ENCODE measurements at regions not wholly inside any gene's neighbourhood (a gene's known extent, or its start where the extent isn't known, plus 50 kb on each side); places are given as distances from the start of the nearest gene placed in this dataset.
"Not testable (repeated sequence)": the region's sequence is repeated elsewhere in the genome, so short reads cannot be mapped to it uniquely, and the experiment has no call there.

DNA sequence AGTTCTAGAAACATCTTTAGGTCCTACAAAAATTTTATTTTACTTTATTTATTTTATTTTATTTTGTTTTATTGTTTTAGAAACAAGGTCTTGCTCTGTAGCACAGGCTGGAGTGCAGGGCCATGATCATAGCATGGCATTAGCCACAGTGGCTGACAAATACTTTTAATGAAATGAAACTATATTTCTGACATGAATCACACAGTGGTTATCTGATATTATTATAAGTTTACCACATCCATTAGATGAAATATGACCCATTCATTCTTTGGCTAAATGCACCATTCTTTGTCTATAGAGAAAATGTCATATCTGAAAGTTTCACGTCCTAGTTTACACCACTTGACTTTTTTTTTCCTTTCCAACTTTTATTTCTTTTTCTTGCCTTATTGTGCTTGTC lies 613.4 kb upstream of the ADAMTS5 start:
- no peak for DNase-seq

DNA sequence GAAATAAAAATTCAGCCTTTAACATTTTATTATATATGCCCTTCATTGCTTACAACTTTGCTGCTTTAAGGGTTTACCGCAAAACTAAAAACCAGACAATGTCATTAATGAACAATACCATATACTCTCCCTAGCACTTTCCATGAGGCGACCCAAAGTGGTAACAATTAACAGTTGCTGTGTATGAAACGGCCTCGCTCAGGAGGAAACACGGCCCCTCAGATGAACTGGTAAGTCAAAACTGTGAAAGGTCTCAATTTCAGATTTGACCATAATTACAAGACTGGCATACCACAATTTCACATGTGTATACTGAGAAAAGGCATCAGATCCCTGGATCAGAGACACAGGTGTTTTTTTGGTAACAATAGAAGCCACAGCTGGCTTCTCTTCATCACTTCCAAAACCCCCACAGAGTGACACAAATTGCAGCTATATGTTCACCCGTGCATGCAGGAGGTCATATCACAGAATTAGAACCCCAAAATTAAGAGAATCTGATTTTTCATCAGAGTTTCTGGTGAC lies 611.9 kb upstream of the ADAMTS5 start:
- DNase-seq: no peak

DNA sequence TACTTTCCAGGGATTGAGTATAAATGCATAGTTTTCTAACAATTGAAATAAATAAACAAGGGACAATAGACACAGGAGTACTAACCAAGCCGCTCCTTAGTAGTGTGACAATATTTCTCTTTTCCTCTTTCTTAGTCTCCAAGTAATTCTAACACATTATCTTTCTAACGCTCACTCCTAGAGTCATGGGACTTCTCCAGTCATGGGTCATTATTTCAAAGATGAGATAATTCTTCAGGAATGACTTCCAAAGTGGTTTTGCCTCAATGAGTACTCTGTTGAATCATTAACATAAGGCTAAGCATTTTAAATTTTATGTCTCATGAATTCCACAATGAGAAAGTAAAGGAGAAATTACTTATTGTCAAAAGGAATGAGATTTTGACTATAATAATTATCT lies 605.8 kb upstream of the ADAMTS5 start:
- DNase-seq: no peak

DNA sequence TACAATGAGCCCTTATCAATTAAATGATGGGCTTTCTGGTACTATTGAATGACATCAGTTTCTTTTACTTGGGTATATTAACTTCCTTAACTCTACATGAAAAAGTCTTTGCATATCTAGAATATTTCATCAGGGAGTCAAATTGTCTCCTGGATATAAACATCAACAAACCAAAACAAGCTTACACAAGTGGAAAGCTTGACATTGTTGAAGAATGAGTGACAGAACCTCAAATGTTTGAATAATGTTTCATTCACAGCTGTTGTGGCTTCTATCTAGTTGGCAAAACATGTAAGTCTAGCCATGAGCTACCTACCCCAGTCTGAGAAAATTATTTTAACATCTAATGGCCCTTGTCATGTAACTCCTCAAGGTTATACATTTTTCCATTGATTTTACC lies 604.8 kb upstream of the ADAMTS5 start:
- DNase-seq: no peak

DNA sequence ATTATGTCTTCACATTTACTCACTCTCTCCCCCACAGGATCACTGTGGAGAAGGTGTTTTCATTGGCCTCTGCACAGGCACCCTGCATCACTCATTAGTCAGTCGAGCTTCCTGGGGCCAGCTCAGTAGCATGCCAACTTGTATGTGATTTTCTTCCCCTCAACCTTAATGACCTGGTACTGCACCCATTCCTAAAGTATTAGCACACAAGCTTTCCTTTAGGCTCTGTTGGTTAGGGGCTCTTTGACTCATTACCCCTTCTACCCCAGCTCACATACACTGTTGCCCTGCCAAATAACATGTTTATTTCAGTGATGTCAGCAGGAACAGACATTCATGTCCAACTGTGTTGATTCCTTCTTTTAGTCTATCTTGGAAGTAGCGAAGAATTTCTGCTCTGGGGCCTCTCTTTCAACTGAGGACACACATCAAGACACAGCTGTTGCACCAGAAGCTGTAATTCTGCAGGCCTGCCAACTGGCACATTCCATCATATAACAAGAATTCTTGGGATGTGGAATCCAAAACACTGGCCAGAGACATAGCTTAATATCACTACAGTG lies 603.5 kb upstream of the ADAMTS5 start:
- no peak for DNase-seq

DNA sequence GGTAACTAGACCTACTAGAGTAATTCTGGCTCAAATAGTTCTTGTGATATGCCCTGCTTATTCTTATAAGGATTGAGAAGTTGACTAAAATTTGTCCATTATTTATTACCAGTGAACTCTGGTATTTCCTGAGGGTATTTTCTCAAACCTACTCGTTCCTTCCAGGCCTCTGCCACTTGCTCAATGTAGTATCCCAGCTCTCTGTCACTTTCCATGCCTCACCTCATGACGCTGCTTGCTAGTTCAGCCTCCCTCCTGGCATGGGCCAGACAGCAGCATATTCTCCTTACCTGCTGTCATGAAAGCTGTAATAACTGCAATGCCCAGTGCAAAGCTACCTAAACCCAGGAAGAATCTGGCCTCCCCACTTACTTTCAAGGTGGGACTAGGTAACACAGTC lies 602.9 kb upstream of the ADAMTS5 start:
- no peak for DNase-seq

DNA sequence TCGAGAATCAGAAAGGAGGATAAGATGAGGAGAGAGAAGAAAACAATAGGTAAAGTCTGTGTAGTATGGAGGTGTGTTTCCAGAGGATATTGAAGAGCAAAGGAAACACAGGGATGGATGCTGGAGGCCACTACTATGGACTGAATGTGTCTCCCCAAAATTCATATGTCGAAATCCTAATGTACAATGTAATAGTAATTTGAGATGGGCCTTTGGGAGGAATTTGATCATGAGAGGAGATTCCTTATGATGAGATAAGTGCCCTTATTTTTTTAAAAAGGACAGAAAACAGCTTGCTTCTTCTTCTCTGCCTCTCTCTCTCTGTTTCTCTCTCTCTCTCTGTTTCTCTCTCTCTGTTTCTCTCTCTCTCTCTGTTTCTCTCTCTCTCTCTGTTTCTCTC lies 602.2 kb upstream of the ADAMTS5 start:
- no peak for DNase-seq

DNA sequence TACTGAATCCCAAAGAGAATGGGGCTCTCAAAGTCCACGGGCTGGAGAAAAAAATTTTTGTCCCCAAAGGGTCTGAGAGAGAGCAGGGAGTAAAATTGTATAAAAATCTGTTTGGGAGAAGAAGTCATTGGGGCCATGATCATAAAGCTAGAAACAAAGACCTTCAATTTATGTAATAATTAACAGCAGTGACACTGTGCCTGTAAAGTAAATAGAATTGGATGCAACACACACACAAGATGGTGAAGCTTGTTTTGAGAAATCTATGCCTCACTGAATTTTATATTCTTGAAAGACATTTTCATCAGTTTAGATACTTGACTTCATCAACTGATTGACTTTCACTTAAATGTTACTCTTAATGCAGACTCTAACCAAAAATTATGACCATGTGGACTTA lies 600.5 kb upstream of the ADAMTS5 start:
- no peak for DNase-seq

DNA sequence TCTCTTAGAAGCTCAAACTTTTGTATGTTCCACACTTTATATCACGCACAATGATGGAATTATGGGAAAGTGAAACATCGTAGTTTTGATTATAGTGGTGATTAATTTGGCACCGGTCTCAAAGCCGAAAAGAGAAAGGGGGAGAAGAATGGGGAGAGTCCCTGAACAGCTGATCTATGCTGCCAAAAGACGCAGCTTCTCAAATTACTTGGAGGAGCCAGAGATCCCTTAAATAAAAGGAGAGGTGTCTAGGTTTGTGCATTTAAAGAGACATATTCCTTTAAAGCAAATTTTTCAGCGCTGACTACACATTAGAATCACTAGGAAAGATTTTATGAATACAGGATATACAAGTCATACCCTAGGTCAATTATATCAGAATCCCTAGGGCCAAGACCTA lies 599.6 kb upstream of the ADAMTS5 start:
- DNase-seq: no peak

DNA sequence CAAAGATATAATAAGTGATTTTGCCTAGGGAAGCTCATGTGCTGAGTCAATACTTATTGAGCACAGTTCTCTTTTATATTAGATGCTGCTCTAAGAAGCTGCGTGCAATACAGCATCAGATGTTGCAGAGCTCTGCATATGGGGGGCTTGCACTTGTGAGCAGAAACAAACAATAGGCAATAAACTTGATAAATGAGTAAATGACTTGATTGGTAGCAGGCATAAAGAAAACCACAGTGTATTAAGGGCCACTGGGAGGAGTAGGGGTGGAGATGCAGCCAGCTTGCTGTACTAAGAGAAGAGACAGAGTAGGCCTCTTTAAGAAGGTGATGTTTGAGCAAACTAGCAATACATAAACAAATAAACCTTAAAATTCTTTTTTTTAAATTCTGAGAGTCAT lies 598.5 kb upstream of the ADAMTS5 start:
- no peak for DNase-seq

DNA sequence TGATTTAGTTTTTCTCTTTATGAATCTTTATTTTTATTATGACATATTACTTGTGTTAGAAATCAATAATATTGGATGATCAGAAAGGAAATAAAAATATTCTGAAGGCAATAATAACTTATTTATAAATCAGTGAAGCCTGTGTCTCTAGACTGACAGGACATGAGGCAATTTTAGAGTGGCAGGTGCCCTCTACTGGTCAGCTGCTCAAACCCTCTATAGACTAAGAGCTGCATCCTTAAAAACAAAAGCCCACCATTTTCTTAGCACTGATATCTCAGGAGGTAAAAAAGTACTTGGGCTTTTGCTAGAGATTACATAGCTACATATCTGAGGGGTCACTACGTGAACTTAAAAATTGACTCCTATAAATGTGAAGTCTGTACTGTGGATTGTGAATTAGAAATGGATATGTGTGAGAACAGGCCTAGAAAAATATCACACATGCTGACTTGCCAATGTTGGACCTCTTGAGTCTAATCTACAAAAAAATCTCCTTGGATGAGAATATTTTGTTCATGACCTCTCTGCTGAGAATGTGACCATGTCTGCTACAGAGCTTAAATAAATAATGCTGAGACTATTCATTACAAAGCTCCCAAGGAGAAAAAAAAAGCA lies 597.9 kb upstream of the ADAMTS5 start:
- no peak for DNase-seq

DNA sequence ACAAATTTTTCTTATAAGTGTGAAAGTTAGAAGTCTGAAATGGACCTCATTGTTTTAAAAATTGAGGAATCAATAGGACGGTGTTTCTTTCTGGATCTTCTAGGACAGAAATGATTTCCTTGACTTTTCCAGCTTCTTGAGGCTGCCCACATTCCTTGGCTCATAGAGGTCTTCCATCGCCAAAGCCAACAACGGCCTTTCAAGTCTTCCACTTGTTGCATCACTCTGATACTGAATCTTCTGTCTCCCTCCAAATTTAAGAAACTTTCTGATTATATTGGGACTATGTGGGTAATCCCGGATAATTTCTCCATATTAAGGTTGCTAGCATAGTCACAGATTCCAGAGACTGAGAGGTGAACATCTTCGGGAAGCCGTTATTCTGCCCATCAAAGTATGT lies 595.4 kb upstream of the ADAMTS5 start:
- no peak for DNase-seq

DNA sequence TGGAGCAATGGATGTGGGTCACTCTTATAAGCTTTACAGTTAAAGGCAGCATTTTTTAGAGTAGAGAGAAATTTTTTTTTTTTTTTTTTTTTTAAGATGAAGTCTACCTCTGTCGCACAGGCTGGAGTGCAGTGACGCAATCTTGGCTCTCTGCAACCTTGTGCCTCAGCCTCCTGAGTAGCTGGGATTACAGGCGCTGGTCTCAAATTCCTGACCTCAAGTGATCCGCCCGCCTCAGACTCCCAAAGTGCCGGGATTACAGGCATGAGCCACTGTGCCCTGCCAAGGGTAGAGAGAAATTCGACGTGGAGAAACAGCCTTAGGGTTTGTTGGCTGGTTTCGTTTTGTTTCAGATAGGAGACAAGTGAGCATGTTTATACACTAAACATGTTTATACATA lies 594.2 kb upstream of the ADAMTS5 start:
- no peak for DNase-seq

DNA sequence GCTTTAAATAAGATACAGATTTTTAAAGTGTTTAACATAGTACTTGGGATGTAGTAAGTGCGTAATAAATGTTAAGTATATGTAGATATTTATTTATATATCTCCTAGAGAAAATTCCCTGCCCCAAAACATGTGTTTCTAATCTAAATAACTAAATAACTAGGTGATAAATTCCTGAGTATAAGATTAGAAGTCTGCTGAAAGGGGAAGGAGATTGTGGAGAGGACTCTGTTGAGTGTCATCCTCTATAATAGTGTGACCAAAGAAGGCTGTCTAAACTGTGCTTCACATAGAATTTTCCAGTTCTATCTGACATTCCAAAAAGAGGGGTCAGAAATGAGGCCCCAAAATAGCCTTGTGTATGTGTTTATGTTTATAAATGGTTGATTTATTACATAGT lies 590.5 kb upstream of the ADAMTS5 start:
- no peak for DNase-seq

DNA sequence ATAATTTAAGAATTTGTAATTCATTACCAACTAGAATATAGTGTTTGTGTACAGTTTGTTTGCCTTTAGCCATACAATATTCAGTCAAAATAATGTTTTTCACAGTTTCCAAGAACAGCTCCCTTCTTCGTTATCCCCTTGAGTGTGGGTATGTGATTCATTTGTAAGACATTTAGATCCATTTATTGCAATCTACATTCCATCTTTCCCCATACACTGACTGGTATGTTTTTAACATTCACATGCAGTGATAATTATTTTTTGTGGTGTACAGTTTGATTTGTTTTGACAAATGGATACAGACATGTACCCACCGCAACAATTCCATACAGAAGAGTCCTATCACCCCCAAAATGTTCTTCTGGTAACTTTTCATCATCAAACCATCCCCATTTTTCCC lies 589.1 kb upstream of the ADAMTS5 start:
- DNase-seq: no peak

DNA sequence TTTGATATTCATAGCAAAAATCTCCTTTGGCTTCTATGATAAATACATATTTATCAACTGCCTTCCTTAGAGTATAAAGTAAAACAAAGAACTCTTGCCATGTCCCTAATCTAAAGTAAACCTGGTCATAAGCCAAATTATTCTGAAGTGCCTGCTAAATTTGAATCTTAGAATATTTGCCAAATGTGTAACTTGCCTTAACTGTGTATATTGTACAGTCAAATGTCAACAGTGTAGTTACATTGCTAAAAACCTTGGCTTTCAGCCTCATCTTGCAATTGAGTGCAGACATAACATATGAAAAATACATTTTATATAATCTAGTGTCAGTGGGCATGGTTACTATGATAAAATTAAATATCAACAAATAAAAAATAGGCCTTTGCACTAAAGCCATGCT lies 583.4 kb upstream of the ADAMTS5 start:
- no peak for DNase-seq

DNA sequence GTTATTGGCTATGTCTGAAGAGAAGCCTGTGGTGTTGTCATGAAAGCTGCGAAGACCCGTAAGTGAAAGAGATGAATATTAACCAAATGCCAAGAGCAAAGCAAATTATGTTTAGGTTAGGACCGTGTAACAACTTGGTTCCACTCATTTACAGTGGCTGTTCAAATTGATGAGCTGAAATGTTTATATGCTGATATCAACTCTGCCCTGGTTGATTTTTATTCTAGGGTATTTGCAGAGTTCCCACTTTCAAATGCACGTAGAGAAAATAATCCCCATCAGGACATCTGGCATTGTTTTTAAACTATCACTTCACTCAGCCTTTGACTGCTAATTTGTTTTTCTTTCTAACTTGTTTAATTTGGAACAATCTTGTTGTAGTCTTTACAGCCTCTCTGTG lies 581.6 kb upstream of the ADAMTS5 start:
- DNase-seq: no peak

DNA sequence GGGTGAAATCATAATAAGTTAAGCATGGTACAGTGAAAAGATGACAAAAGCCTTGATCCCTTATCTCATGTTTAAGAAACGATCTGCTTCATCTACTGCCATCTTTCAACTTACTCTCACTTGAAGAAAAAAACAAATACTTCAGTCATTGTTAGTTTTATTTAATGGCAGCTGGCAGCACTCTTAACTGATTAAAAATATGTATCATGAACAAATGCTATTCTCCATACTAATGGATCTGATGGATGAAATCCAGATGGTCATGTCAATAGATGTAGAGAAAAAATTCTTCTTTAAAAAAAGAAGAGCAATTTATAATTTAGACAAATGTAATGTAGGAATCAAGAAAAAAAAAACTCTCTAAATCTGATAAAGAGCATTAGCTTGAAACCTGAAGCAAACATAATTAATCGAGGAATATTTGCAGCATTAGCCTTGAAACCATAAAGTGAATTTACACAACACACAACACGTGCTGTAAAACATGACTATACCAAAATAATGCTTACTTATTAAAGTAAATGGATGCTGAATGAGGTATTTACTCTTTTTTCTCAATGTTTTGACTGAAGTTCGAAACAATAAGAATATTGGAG lies 579.0 kb upstream of the ADAMTS5 start:
- DNase-seq: no peak

DNA sequence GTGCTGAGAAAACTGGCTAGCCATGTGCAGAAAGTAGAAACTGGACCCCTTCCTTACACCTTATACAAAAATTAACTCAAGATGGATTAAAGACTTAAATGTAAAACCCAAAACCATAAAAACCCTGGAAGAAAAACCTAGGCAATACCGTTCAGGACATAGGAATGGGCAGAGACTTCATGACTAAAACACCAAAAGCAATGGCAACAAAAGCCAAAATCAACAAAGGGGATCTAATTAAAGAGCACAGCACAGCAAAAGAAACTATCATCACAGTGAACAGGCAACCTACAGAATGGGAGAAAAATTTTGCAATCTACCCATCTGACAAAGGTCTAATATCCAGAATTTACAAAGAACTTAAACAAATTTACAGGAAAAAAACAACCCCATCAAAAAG lies 575.2 kb upstream of the ADAMTS5 start:
- not testable (repeated sequence) for DNase-seq

DNA sequence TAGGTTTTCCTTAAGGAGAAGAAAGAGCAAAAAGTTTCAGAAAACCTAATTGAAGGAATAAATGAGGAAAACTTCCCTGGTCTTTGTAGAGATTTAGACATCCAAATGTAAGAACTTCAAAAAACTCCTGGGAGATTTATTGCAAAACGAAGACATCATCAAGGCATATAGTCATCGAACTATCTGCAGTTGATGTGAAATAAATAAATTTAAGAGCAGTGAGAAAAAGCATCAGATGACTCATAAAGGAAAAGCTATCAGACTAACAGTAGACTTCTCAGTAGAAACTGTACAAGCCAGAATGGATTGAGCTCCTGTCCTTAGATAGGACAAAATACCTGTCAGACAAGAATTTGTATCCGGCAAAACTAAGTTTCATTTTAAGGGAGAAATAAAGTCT lies 569.4 kb upstream of the ADAMTS5 start:
- DNase-seq: no peak

DNA sequence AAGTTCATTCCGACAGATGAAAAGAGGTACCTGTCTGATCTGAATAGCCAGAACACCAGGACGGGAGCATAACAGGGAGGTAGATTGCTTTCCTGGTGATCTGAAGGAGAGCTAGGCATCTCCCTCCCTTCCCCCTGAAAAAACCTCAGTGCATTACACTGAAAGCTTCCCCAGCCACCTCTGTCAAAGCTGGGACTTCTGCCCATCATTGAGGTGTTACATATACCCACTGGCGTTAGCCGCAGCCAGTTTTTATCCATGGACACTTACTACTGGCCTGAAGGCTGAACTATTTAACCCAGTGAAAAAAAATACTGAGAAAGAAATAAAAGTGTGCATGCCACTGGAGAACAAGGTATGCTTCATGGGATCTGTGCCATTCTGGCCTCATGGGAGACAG lies 568.3 kb upstream of the ADAMTS5 start:
- no peak for DNase-seq

DNA sequence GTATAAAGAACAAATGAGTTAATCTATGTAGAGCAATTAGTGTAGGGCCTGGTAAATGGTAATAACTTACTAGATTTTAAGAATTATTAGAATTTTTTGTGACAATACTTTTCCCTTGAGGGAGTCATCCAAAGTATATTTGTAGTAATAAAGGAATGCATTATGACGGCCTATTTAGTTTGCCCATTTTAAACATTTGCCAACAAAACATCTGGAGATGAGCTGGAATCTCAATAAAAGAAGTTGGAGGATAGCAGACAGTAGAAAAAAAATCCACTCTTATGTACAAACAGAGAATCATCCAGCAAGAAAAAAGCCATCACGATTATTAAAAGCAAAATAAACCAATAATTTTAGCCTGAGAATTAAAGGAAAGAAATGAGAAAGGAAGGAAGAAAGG lies 567.3 kb upstream of the ADAMTS5 start:
- no peak for DNase-seq

DNA sequence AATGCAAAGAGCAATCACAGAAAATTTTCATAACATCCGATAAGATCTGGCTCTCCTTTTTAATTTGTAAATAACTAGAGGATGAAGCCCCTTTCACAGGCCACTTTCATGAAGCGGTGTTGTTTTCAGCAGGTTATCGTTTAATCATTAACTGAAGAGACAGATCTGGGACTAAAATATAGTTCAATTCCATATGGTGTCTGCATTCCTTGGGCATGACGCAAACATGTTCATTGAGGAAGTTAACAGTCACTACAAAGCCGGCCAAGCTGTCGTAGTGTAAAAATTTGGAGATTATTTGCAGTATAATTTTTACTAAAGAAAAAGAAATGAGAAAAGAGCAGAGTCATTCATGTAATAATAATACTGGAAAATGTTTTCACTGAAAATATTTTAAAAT lies 565.2 kb upstream of the ADAMTS5 start:
- DNase-seq: no peak

DNA sequence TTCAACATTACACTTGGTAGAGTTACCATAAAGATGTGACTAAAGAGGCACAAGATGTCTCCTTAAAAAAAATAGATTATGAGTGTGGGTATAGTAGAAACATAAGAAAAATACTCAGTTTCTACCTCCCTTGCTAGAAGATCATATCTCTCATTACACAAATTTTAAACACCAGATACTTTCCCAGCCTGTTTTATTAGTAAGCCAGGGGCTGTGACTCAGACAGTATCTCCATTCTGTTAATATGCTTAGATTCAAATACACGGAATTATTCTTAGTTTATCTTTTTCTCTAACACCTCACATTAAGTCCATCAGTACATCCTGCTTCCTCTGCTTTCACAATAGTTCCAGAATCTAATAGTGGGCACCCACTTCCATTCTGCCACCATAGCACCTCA lies 561.8 kb upstream of the ADAMTS5 start:
- DNase-seq: no peak

DNA sequence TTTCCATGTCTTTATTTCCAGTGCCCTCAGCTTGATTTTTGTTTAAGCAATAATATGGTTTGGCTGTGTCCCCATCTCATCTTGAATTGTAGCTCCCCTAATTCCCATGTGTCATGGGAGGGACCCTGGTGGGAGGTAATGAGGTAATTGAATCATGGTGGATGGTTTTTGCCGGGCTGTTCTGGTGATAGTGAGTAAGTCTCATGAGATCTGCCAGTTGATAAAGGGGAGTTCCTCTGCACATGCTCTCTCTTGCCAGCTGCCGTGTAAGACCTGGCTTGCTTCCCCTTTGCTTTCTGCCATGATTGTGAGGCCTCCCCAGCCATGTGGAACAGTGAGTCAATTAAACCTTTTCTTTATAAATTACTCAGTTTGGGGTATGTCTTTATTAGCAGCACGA lies 559.6 kb upstream of the ADAMTS5 start:
- no peak for DNase-seq

Data from activated CD4-positive, CD25-positive, alpha-beta regulatory T cell treated with anti-CD3 and anti-CD28 coated beads, Interleukin-2, amount 50 U/mL, for 72 hours (primary cell).